Adrenal gland (tissue), 9 donors: ENCODE measurements at regions not wholly inside any gene's neighbourhood (a gene's known extent, or its start where the extent isn't known, plus 50 kb on each side); places are given as distances from the start of the nearest gene placed in this dataset.

Source experiments
- DNase-seq, 7 donors: peaks; one replicate each; pipeline ENCODE4 v3.0.0-alpha.2; 2019 to 2020
- H3K27ac ChIP-seq, 5 donors: fragments of 200-600 bp; sonication (generic) in 4 of 5; 1 replicate in 3 of 5; 2 replicates in 2 of 5; pipeline versions ENCODE4 v1.5.1 to v1.8.0; 2016 to 2020; ENCODE audit warnings: mild to moderate bottlenecking in 1 of 5
- H3K27me3 ChIP-seq: fragments of 200-600 bp; 2 replicates; pipeline ENCODE4 v1.8.0; 2021
- H3K36me3 ChIP-seq, 2 donors: fragments of 200-600 bp; replicated peaks in 1 of 2; 1 replicate in 1 of 2; 2 replicates in 1 of 2; pipeline versions ENCODE4 v1.5.1 to v1.8.0; 2018 to 2022
- H3K4me1 ChIP-seq, 2 donors: fragments of 200-600 bp; replicated peaks in 1 of 2; 1 replicate in 1 of 2; 2 replicates in 1 of 2; pipeline versions ENCODE4 v1.5.1 to v1.8.0; 2018 to 2021
- H3K4me3 ChIP-seq, 4 donors: fragments of 200-600 bp; sonication (generic) in 3 of 4; one replicate each; pipeline ENCODE4 v1.5.1; 2016 to 2018
- H3K9me3 ChIP-seq, 3 donors: fragments of 200-600 bp; sonication (generic) in 1 of 3; replicated peaks in 1 of 3; 1 replicate in 2 of 3; 2 replicates in 1 of 3; pipeline versions ENCODE4 v1.5.1 to v1.8.0; 2016 to 2021
- POLR2A ChIP-seq, 2 donors: fragments of 450-650 bp; IDR thresholded peaks; one replicate each; pipeline ENCODE4 v1.6.1; 2017; ENCODE audit warnings: antibody characterized with exemption in 2 of 2, mild to moderate bottlenecking in 2 of 2, moderate library complexity in 1 of 2
- WGBS, 4 donors: extraction: QIAGEN DNeasy Blood & Tissue Kit in 2 of 4; methylation state at CpG; one replicate each; pipeline versions ENCODE4 v1.1.5 to v1.1.7; 2013 to 2017; 5-methylcytosine and 5-hydroxymethylcytosine counted together
- intact Hi-C, 2 donors: fragments of 100-400 bp; cut with DNase I; formaldehyde crosslinking; loops; one replicate each; pipeline versions ENCODE4 v1.14.1 to v1.15.0; 2022 to 2023
- TF ChIP-seq, protein P1 (sequence below), 6 experiments: fragments of 450-650 bp in 4 of 6; fragments of 200-600 bp in 2 of 6; sonication (generic) in 1 of 6; IDR thresholded peaks; 1 replicate in 5 of 6; 2 replicates in 1 of 6; pipeline versions ENCODE4 v1.5.1 to v1.8.0; 2016 to 2021; ENCODE audit warnings: antibody characterized with exemption in 6 of 6, mild to moderate bottlenecking in 2 of 6, moderate library complexity in 1 of 6
- donor health status: healthy with polysubstance abuse.
- donor health status: Bipolar disorder and iron deficiency.
- donor health status: DM: yes; HTN: yes; CAD: no.
- donor health status: DM: no; HTN: no; CAD: no.
- donor health status: DM: no; HTN: no; CAD: no.

DNA sequence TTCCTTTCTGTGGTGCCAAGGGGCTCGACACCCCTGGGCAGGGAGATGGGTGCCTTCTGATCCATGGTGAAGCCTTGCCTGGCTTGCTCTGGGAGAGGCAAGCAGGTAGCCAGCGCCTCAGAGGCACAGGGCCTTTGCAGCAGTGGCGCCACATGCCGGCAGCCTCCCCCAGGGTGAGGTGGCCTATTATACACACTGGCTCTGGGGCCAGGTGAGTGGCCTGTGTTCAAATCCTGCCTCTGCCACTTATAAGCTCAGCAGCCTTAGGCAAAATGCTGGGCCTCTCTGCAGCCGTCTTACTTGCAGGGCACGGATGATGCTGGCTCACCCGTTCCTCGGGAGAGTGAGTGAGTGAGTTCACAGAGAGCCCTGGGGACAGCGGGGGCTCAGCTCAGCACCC is 176.9 kb downstream of the TFAP2C start:
- H3K27me3 ChIP-seq: peaks cover 9% of the 10 kb centered on the region
- no peak for TF ChIP-seq POLR2A (IDR thresholded peaks at IDR 0.05)
- TF ChIP-seq, protein P1, sequence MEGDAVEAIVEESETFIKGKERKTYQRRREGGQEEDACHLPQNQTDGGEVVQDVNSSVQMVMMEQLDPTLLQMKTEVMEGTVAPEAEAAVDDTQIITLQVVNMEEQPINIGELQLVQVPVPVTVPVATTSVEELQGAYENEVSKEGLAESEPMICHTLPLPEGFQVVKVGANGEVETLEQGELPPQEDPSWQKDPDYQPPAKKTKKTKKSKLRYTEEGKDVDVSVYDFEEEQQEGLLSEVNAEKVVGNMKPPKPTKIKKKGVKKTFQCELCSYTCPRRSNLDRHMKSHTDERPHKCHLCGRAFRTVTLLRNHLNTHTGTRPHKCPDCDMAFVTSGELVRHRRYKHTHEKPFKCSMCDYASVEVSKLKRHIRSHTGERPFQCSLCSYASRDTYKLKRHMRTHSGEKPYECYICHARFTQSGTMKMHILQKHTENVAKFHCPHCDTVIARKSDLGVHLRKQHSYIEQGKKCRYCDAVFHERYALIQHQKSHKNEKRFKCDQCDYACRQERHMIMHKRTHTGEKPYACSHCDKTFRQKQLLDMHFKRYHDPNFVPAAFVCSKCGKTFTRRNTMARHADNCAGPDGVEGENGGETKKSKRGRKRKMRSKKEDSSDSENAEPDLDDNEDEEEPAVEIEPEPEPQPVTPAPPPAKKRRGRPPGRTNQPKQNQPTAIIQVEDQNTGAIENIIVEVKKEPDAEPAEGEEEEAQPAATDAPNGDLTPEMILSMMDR (IDR thresholded peaks at IDR 0.05): no peak
- no peaks in the 10 kb centered on the region for H3K4me1 ChIP-seq
- WGBS, 4 donors: 78 to 89% (median 84%) methylated on average over 3 to 9 of the region's 9 CpGs
- H3K4me3 ChIP-seq: no peak overlapping the region
- no peak for DNase-seq
- no peak overlapping the region for H3K27ac ChIP-seq
- H3K9me3 ChIP-seq: no peaks in the 10 kb centered on the region
- H3K36me3 ChIP-seq: no peaks in the 10 kb centered on the region
- intact Hi-C loops: no loop called here

DNA sequence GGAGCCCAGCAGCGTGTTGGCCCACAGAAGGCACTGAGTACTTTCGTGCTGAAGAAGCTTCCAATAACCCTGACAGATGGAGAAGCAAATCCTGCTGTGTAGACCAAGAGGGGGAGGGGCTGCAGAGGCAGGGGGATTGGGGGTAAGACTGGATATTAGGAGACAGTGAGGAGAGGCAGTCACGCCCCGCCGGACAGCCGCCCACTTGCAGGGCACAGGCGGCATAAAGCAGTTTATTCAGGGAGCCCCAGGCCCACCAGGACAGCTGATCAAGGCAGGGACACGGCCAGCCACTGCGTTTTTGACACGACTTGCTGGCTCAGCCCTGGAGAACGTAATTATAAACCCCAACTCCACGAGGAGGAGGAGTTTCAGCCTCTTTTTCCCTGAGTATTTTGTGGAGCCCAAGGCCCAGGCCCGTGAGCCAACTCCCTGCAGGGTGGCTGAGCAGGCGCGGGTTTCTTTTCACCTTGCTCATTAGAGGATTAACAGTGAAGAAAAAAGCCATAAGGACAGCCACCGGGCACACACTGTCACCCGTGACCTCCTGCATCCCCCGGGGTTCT is 177.9 kb downstream of the TFAP2C start:
- no peak for TF ChIP-seq POLR2A (IDR thresholded peaks at IDR 0.05)
- TF ChIP-seq, protein P1 (IDR thresholded peaks at IDR 0.05): no peak
- no peak for DNase-seq

DNA sequence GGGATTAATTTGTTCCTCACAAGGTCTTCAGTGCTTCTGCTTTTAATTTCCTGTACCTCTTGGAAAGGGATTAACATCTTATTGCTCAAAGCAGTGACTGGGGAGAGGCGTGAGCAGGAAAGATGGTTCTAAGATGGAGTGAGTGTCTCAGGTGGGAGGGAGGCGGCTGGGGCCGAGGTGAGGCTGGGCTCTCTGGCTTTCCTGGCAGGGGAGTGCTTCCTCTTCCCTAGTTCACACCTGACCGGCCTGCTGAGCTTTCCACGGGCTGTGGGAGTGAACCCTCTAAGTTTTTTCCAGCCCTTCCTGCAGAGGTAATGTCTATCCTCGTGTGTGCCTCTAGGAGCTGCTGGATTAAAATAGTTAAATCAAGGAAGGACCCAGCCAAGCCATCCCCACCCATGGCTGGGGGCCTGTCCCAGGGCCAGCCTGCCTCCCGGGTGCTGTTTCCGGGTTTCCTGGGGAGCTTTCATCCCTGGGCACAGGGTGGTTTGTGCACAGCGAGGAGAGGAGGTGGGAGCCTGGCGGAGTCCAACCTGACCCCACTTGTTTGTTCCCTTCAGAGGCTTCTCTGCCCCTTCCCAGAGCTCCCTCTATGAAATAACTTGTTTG is 179.1 kb downstream of the TFAP2C start:
- Histone ChIP-seq H3K27ac (no peak overlapping the region), H3K4me1 (no peaks in the 10 kb centered on the region), H3K36me3 (no peaks in the 10 kb centered on the region), H3K27me3 (peaks cover 9% of the 10 kb centered on the region), H3K4me3 (no peak overlapping the region), H3K9me3 (no peaks in the 10 kb centered on the region)
- DNase-seq: no peak
- TF ChIP-seq, protein P1 (IDR thresholded peaks at IDR 0.05): no peak
- 24 to 39% (median 29%) methylated on average over 10 of the region's 10 CpGs for WGBS, 4 donors
- intact Hi-C loops: no loop called here

More for the DNA sequence above, 177.9 kb downstream of the TFAP2C start:
- no peaks in the 10 kb centered on the region for H3K9me3 ChIP-seq
- no peaks in the 10 kb centered on the region for H3K4me1 ChIP-seq
- 36 to 46% (median 44%) methylated on average over 17 to 18 of the region's 18 CpGs for WGBS, 4 donors
- no peak overlapping the region for H3K27ac ChIP-seq
- intact Hi-C loops: no loop called here
- H3K36me3 ChIP-seq: no peaks in the 10 kb centered on the region
- H3K27me3 ChIP-seq: peaks cover 9% of the 10 kb centered on the region
- no peak overlapping the region for H3K4me3 ChIP-seq

DNA sequence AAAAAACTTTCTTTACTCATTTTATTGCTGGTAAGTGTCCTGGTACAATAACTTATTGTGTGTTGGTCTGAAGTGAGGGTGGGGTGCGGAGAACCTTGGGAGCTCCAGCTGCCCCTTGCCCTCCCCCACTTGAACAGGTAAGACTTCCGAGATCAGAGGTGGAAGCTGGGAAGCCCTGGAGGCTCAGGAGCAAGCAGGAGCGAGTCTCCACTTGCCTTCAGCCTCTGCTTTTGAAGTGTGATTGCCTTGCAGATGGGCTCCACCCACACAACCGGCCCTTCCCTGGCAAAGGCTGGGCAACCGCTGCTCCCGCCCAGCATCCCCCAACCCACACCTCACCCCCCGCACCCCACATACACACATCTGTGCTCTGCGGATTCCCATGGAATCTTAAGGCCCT is 179.6 kb downstream of the TFAP2C start:
- Histone ChIP-seq H3K4me1 (no peaks in the 10 kb centered on the region), H3K27ac (no peak overlapping the region), H3K36me3 (no peaks in the 10 kb centered on the region), H3K4me3 (no peak overlapping the region), H3K9me3 (no peaks in the 10 kb centered on the region), H3K27me3 (peaks cover 9% of the 10 kb centered on the region)
- TF ChIP-seq POLR2A (IDR thresholded peaks at IDR 0.05): no peak
- TF ChIP-seq, protein P1 (IDR thresholded peaks at IDR 0.05): no peak
- intact Hi-C loops: no loop called here
- 29 to 38% (median 36%) methylated on average over 5 to 8 of the region's 8 CpGs for WGBS, 4 donors
- DNase-seq: no peak
